GM12873 (cell line): ENCODE measurements at regions not wholly inside any gene's neighbourhood (a gene's known extent, or its start where the extent isn't known, plus 50 kb on each side); places are given as distances from the start of the nearest gene placed in this dataset.

Experiments used
- CTCF ChIP-seq: IDR thresholded peaks from 2 replicates; pipeline ENCODE4 v1.5.1; 2012; ENCODE audit warnings: low read depth, mild to moderate bottlenecking, moderate library complexity, low read length, control low read depth; ENCODE audit not compliant: insufficient read depth; ENCODE audit errors: missing control alignments

GRCh38 chr12:73589220-73589619, 948.4 kb upstream of the ATXN7L3B start:
- TF ChIP-seq CTCF = no peak

GRCh38 chr12:73598626-73599025, 939.0 kb upstream of the ATXN7L3B start:
- no peak for TF ChIP-seq CTCF

GRCh38 chr12:73599268-73599667, 938.4 kb upstream of the ATXN7L3B start:
- TF ChIP-seq CTCF = no peak

GRCh38 chr12:73612551-73612950, 925.1 kb upstream of the ATXN7L3B start:
- no peak for TF ChIP-seq CTCF

GRCh38 chr12:73623421-73623820, 914.2 kb upstream of the ATXN7L3B start:
- no peak for TF ChIP-seq CTCF

DNA sequence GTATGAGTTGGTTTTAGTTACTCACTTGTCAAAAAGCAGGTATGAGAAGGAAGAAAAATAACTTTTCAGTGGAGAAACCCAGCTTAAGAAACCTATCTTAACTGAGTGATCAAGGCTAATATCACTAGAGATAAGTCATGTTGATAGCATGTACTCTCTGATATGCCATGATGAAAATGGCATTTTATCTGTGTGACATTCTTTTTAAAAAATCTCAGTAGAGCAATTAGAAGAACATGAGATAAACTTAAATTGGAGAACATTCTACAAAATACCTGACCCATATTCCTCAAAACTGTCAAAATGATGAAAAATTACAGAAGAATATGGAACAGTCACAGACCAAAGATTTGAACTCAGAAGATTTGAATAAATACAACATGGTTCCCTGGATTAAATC, 912.4 kb upstream of the ATXN7L3B start:
- no peak for TF ChIP-seq CTCF

DNA sequence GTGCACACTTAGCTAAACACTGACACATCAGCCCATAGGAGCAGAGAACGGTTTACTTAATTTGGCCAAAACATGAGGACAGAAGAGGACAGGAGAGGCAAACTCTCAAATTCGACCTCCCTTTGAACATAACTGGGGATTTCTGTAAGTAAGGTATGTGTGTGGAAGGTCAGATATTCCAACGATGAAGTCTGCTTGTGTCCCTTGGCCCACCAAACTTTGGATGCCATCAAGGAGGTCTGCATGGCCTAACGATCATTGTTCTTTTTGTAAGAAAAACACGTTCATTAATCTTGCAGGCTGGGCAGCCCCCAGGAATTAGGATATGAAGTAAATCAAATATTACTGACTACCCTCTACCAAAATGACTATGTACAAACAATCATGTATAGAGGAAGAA, 908.5 kb upstream of the ATXN7L3B start:
- TF ChIP-seq CTCF = no peak
